K562 (cell line): ENCODE measurements at regions not wholly inside any gene's neighbourhood (a gene's known extent, or its start where the extent isn't known, plus 50 kb on each side); places are given as distances from the start of the nearest gene placed in this dataset.

Experiments used
- ATAC-seq: fragments of 200-7000 bp; cut with Tn5 transposase; 3 replicates; pipeline ENCODE4 v1.9.1; 2020; ENCODE audit warnings: moderate library complexity
- BruUV-seq: library from RNA; stranded (reverse); fragments of 400-500 nt; replicated peaks from 2 replicates; lab custom pipeline; 2021; lab: Mats Ljungman, UMichigan
- CTCF ChIA-PET: fragments of 300-600 bp; formaldehyde crosslinking; extraction: SDS; loops from one replicate; lab custom pipeline; 2021; ENCODE audit warnings: low intra/inter-chr PET ratio; lab: Yijun Ruan, JAX
- POLR2A ChIA-PET: fragments of 300-600, 350-650 bp; sonication (Branson Sonifier 250); formaldehyde crosslinking; extraction: SDS; loops from one replicate; lab custom pipeline; 2021; ENCODE audit warnings: antibody characterized with exemption, inconsistent platforms; lab: Yijun Ruan, JAX
- DNase-seq, 4 experiments: peaks; one replicate each; pipeline versions ENCODE4 v3.0.0 to v3.0.0-alpha.2; 2011 to 2018; ENCODE audit warnings: low spot score in 3 of 4, mixed read lengths in 3 of 4; ENCODE audit errors: extremely low read depth in 1 of 4
- FAIRE-seq: peaks from 2 replicates; lab custom pipeline; 2011; peaks lifted over from hg19 to GRCh38; lab: Jason Lieb, UNC
- H2AFZ ChIP-seq: 2 replicates; pipeline ENCODE4 v1.6.0; 2011; ENCODE audit warnings: low read depth, low read length, control low read depth, inconsistent platforms
- H3K27ac ChIP-seq: fragments of 200-600 bp; 3 replicates; pipeline ENCODE4 v1.8.0; 2011; ENCODE audit warnings: low read depth, mild to moderate bottlenecking, control low read depth, inconsistent platforms, low read length, moderate library complexity, mixed read lengths; ENCODE audit errors: extremely low read depth
- H3K27me3 ChIP-seq, 2 experiments: fragments of 300-600 bp in 1 of 2; 2 replicates in 1 of 2; 3 replicates in 1 of 2; pipeline versions ENCODE4 v1.6.0 to v1.8.0; 2011; ENCODE audit warnings: inconsistent platforms in 2 of 2, low read length in 2 of 2, mild to moderate bottlenecking in 1 of 2, mixed read lengths in 1 of 2, moderate library complexity in 1 of 2; ENCODE audit not compliant: control insufficient read depth in 2 of 2, insufficient read depth in 2 of 2
- H3K36me3 ChIP-seq: fragments of 300-600 bp; 3 replicates; pipeline ENCODE4 v1.8.0; 2011; ENCODE audit warnings: mild to moderate bottlenecking, low read length, inconsistent platforms; ENCODE audit not compliant: control insufficient read depth, insufficient read depth
- H3K4me1 ChIP-seq, 2 experiments: fragments of 200-600 bp in 1 of 2; replicated peaks in 1 of 2; 2 replicates in 1 of 2; 3 replicates in 1 of 2; pipeline versions ENCODE4 v1.5.1 to v1.8.0; 2011; ENCODE audit warnings: inconsistent platforms in 2 of 2, low read length in 2 of 2, mild to moderate bottlenecking in 1 of 2, mixed read lengths in 1 of 2, moderate library complexity in 1 of 2; ENCODE audit not compliant: control insufficient read depth in 2 of 2, insufficient read depth in 2 of 2
- H3K4me2 ChIP-seq: 2 replicates; pipeline ENCODE4 v1.6.1; 2011; ENCODE audit warnings: low read length, control low read depth, inconsistent platforms, mixed read lengths; ENCODE audit not compliant: insufficient read depth
- H3K4me3 ChIP-seq: fragments of 200-600 bp; sonication (generic), shearing (Covaris generic); 2 replicates; pipeline ENCODE4 v1.5.1; 2016; ENCODE audit warnings: control low read depth, inconsistent platforms
- H3K79me2 ChIP-seq: fragments of 200-600 bp; 3 replicates; pipeline ENCODE4 v1.8.0; 2011; ENCODE audit warnings: low read length, inconsistent platforms; ENCODE audit not compliant: control insufficient read depth, insufficient read depth
- H3K9ac ChIP-seq, 2 experiments: 2 replicates each; pipeline versions ENCODE4 v1.6.0 to v1.6.1; 2011; ENCODE audit warnings: low read depth in 2 of 2, low read length in 2 of 2, control low read depth in 1 of 2, inconsistent platforms in 1 of 2, mild to moderate bottlenecking in 1 of 2, mixed read lengths in 1 of 2; ENCODE audit not compliant: insufficient read depth in 1 of 2
- H3K9me1 ChIP-seq: one replicate; pipeline ENCODE4 v1.6.0; 2011; ENCODE audit warnings: inconsistent platforms, mild to moderate bottlenecking, low read length, moderate library complexity; ENCODE audit not compliant: control insufficient read depth, insufficient read depth
- H3K9me3 ChIP-seq: replicated peaks from 2 replicates; pipeline ENCODE4 v1.5.1; 2011; ENCODE audit warnings: low read depth, low read length, inconsistent platforms; ENCODE audit not compliant: control insufficient read depth, insufficient read depth
- H4K20me1 ChIP-seq: replicated peaks from 2 replicates; pipeline ENCODE4 v1.6.1; 2011; ENCODE audit warnings: low read length, inconsistent platforms, mixed read lengths; ENCODE audit not compliant: control insufficient read depth, insufficient read depth
- ARID4B ChIP-seq: sonication (generic); formaldehyde crosslinking; IDR thresholded peaks from 2 replicates; pipeline ENCODE4 v1.8.0; 2022; ENCODE audit warnings: mild to moderate bottlenecking, missing genetic modification reagents
- BRD9 ChIP-seq: fragments of 450-650 bp; IDR thresholded peaks from 2 replicates; pipeline ENCODE4 v1.6.1; 2018; ENCODE audit warnings: low read depth; ENCODE audit not compliant: partially characterized antibody
- IFI16 ChIP-seq: fragments of 250-450 bp; sonication (Bioruptor Pico); IDR thresholded peaks from 2 replicates; pipeline ENCODE4 v2.1.2; 2022; ENCODE audit warnings: mild to moderate bottlenecking, inconsistent platforms
- NR1H2 ChIP-seq: sonication (generic); formaldehyde crosslinking; IDR thresholded peaks from 2 replicates; pipeline ENCODE4 v1.4.0; 2020; ENCODE audit warnings: mild to moderate bottlenecking, missing genetic modification reagents
- PHB2 ChIP-seq: fragments of 450-650 bp; IDR thresholded peaks from 2 replicates; pipeline ENCODE4 v1.6.1; 2017; ENCODE audit warnings: low read depth
- PTBP1 ChIP-seq: fragments of 200-400 bp; formaldehyde crosslinking; IDR thresholded peaks from 2 replicates; pipeline ENCODE4 v1.6.1; 2017; ENCODE audit warnings: low read depth, low read length
- RBM22 ChIP-seq: fragments of 200-400 bp; formaldehyde crosslinking; IDR thresholded peaks from 2 replicates; pipeline ENCODE4 v1.6.1; 2018; ENCODE audit warnings: low read length, low read depth; ENCODE audit not compliant: poor library complexity, severe bottlenecking
- SIN3B ChIP-seq: fragments of 450-650 bp; IDR thresholded peaks from 2 replicates; pipeline ENCODE4 v1.6.1; 2017; ENCODE audit warnings: low read depth, mild to moderate bottlenecking, moderate library complexity
- SMC3 ChIP-seq: conservative IDR thresholded peaks from 2 replicates; pipeline ENCODE4 v1.6.1; 2011; ENCODE audit warnings: low read depth, low read length, improper control_type of control experiment; ENCODE audit not compliant: insufficient read depth
- TAF15 ChIP-seq: fragments of 200-400 bp; formaldehyde crosslinking; IDR thresholded peaks from 2 replicates; pipeline ENCODE4 v1.6.1; 2017; ENCODE audit warnings: mild to moderate bottlenecking, low read depth, low read length, moderate library complexity
- ZNF140 ChIP-seq: fragments of 250-450 bp; sonication (Bioruptor Pico); IDR thresholded peaks from 2 replicates; pipeline ENCODE4 v1.8.0; 2021; ENCODE audit warnings: moderate library complexity, mild to moderate bottlenecking, inconsistent platforms
- ZNF644 ChIP-seq: fragments of 200-800 bp; sonication (Bioruptor generic); IDR thresholded peaks from 2 replicates; pipeline ENCODE4 v1.6.1; 2016; ENCODE audit warnings: low read depth, missing genetic modification characterization, missing compliant biosample characterization
- WGBS: fragments of 100-300 bp; shearing (Covaris generic); methylation state at CpG from one replicate; pipeline ENCODE4 v1.1.6; 2016; ENCODE audit warnings: low coverage, mixed read lengths; ENCODE audit not compliant: insufficient coverage; ENCODE audit errors: missing lambda C conversion rate; 5-methylcytosine and 5-hydroxymethylcytosine counted together
- in situ Hi-C: fragments of 300-500 bp; cut with MboI; formaldehyde crosslinking; loops from 4 replicates; pipeline ENCODE4 v1.15.0; 2018; ENCODE audit warnings: inconsistent platforms, mixed read lengths
- intact Hi-C: fragments of 100-400 bp; cut with micrococcal nuclease; formaldehyde crosslinking; loops from 2 replicates; pipeline ENCODE4 v1.14.2; 2022
- TF ChIP-seq, protein P1 (sequence below): fragments of 250-450 bp; sonication (Bioruptor Pico); IDR thresholded peaks from 2 replicates; pipeline ENCODE4 v1.4.0; 2020; ENCODE audit warnings: mild to moderate bottlenecking, moderate library complexity

GRCh38 chr16:76195648-76196047, 81.6 kb upstream of the CNTNAP4 start:
- Histone ChIP-seq H3K9ac (no peak overlapping the region), H3K9me1 (no peaks in the 10 kb centered on the region), H3K4me2 (no peak overlapping the region), H4K20me1 (no peaks in the 10 kb centered on the region), H3K36me3 (no peaks in the 10 kb centered on the region), H3K79me2 (no peaks in the 10 kb centered on the region), H3K9me3 (no peaks in the 10 kb centered on the region), H3K4me3 (no peak overlapping the region), H3K4me1 (no peaks in the 10 kb centered on the region), H3K27ac (no peak overlapping the region), H3K27me3 (no peaks in the 10 kb centered on the region), H2AFZ (no peak overlapping the region)
- BruUV-seq, result no TSS peak
- ChIA-PET CTCF (no interaction called here), POLR2A (interaction anchor here (0.6 kb wide), 1 partner anchor 40 kb away, joined by 5 read pairs; no protein-coding TSS in a partner anchor)
- 0% methylated on average over 2 of the region's 2 CpGs for WGBS
- FAIRE-seq (no peak), DNase-seq (no peak), ATAC-seq (no peak)
- in situ Hi-C loops (no loop called here), intact Hi-C loops (no loop called here)
- TF ChIP-seq NR1H2 (CRISPR knock-in tag) (no peak), SIN3B (no peak), PTBP1 (no peak), RBM22 (no peak), IFI16 (CRISPR knock-in tag) (no peak), ZNF140 (no peak), ARID4B (CRISPR knock-in tag) (no peak), ZNF644 (tag) (no peak), BRD9 (no peak), SMC3 (no peak), PHB2 (no peak), TAF15 (no peak)
- TF ChIP-seq, protein P1, sequence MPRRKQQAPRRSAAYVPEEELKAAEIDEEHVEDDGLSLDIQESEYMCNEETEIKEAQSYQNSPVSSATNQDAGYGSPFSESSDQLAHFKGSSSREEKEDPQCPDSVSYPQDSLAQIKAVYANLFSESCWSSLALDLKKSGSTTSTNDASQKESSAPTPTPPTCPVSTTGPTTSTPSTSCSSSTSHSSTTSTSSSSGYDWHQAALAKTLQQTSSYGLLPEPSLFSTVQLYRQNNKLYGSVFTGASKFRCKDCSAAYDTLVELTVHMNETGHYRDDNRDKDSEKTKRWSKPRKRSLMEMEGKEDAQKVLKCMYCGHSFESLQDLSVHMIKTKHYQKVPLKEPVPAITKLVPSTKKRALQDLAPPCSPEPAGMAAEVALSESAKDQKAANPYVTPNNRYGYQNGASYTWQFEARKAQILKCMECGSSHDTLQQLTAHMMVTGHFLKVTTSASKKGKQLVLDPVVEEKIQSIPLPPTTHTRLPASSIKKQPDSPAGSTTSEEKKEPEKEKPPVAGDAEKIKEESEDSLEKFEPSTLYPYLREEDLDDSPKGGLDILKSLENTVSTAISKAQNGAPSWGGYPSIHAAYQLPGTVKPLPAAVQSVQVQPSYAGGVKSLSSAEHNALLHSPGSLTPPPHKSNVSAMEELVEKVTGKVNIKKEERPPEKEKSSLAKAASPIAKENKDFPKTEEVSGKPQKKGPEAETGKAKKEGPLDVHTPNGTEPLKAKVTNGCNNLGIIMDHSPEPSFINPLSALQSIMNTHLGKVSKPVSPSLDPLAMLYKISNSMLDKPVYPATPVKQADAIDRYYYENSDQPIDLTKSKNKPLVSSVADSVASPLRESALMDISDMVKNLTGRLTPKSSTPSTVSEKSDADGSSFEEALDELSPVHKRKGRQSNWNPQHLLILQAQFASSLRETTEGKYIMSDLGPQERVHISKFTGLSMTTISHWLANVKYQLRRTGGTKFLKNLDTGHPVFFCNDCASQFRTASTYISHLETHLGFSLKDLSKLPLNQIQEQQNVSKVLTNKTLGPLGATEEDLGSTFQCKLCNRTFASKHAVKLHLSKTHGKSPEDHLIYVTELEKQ (CRISPR knock-in tag), result no peak
